ENCODE measurements at regions not wholly inside any gene's neighbourhood (a gene's known extent, or its start where the extent isn't known, plus 50 kb on each side); places are given as distances from the start of the nearest gene placed in this dataset.

GRCh38 chr12:46670636-46671035, 155.2 kb downstream of the SLC38A4 start:
- TF ChIP-seq, protein P1, sequence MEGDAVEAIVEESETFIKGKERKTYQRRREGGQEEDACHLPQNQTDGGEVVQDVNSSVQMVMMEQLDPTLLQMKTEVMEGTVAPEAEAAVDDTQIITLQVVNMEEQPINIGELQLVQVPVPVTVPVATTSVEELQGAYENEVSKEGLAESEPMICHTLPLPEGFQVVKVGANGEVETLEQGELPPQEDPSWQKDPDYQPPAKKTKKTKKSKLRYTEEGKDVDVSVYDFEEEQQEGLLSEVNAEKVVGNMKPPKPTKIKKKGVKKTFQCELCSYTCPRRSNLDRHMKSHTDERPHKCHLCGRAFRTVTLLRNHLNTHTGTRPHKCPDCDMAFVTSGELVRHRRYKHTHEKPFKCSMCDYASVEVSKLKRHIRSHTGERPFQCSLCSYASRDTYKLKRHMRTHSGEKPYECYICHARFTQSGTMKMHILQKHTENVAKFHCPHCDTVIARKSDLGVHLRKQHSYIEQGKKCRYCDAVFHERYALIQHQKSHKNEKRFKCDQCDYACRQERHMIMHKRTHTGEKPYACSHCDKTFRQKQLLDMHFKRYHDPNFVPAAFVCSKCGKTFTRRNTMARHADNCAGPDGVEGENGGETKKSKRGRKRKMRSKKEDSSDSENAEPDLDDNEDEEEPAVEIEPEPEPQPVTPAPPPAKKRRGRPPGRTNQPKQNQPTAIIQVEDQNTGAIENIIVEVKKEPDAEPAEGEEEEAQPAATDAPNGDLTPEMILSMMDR (conservative IDR thresholded peaks at IDR 0.05): no peak
- no peak for TF ChIP-seq ZFX (IDR thresholded peaks at IDR 0.05)

Measured in C4-2B (cell line).